Mammary epithelial cell (primary cell): ENCODE measurements at regions not wholly inside any gene's neighbourhood (a gene's known extent, or its start where the extent isn't known, plus 50 kb on each side); places are given as distances from the start of the nearest gene placed in this dataset.

Experiments used
- CTCF ChIP-seq, 2 donors: IDR thresholded peaks in 1 of 2; conservative IDR thresholded peaks in 1 of 2; 2 replicates each; pipeline ENCODE4 v1.5.1; 2011 to 2012; ENCODE audit warnings: inconsistent platforms in 2 of 2, low read length in 2 of 2, mild to moderate bottlenecking in 2 of 2, control low read depth in 1 of 2, low read depth in 1 of 2; ENCODE audit not compliant: insufficient read depth in 1 of 2; ENCODE audit errors: extremely low read depth in 1 of 2
- EZH2 ChIP-seq: IDR thresholded peaks from 2 replicates; pipeline ENCODE4 v1.6.1; 2012; ENCODE audit warnings: low read length, inconsistent platforms, borderline replicate concordance

- TF ChIP-seq CTCF (conservative IDR thresholded peaks at IDR 0.05 in 1 of 2, IDR thresholded peaks at IDR 0.05 in 1 of 2; ENCODE audit: extremely low read depth in 1 of 2, insufficient read depth in 1 of 2, low read depth in 1 of 2, low read length in 2 of 2) (no peak), EZH2 (no peak)
Measured at GRCh38 chr12:87847147-87847546, 182.1 kb downstream of the C12orf50 start.
